ENCODE measurements at regions not wholly inside any gene's neighbourhood (a gene's known extent, or its start where the extent isn't known, plus 50 kb on each side); places are given as distances from the start of the nearest gene placed in this dataset.

DNA sequence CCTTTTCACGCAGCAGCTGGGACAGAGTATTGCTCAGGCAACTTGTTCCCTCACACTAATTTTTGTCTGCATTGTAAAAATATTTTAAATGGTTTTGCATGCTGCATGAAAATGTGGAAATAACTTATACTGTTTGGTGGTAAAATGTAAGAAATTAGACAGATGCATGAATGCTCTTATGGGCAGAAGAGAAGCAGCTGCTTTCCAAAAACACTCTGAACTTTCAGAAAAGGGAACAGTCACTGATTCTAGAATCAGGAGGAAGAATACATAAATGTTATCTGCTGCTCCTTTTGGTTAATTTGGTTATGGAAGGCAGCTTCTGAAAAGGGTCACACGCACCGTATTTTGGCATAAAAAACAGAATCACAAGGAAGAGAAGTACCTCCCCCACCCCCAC lies 87.0 kb upstream of the RUNX1 start:
- DNase-seq, result no peak

DNA sequence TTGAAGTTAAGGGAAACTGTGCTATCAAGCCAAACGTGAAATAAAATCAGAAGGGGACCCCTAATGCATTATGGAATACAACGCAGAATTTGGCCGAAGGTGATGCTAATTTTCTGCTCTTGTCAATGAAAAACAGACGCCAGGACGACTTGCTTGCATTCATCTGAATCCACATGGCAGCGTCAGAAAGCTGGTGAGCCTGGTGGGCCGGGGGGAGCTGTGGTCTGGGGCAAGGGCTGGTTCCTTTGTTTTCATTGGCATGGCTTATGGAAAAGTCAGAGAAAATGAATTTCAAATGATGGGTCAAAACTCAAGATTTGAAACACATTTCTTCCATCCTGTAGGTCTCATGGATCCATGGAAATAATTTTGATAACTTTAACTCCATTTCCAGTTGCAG lies 86.4 kb upstream of the RUNX1 start:
- DNase-seq, result no peak

DNA sequence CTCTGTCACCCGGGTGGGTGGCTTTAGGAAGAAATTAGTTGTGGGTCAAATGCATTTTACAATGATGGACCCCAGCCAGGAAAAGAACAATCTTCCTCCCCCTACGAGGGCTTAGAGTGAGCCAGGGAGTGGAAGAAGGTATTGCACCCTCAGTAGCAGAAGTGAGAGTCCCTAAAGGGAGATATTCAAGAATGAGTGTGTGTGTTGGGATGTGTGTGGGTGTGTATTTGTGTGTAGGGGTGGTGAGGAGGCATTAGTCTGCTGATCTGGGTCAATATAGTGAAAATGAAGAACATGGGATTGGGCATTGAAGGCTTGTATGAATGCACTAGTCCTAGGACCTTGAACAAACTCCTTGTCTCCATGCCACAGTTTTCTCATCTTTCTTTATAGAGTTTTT lies 85.2 kb upstream of the RUNX1 start:
- no peak for DNase-seq

DNA sequence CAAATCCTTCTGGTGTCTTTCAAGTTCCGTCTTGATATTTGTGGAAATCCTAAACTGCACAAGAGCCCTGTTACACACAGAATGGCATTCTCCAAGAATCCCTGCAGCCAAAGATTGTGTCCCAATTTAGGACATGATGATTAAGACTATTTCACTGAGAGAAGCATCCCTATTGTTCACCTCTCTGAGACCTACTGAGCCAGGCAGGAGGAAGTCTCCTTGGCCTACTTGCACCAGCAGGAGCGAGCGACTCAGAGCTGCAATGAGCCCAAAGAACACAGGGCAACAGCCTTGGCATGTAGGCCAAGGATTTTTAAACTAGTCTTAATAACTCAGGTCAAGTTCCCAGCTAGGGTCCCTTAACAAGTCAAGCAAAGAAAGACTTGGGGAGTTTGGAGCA lies 79.4 kb upstream of the RUNX1 start:
- DNase-seq, result no peak

DNA sequence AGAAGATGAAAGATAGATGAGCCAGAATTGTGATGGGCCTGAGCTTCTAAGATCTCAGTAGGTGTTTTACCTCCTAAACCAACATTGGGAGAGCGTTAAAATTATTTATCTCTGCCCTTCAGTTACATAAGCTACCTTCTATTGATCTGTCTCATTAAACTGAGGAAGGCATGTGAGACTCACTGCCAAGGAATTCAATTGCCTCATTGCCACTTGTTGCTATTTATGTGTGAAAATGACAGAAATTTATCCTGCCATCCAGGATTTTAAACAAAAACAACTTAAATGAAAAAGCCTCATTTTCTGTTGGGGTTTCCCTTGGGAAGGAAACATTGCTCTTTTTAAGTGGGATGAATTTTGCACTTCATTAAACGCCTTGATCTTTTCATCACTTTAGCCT lies 78.7 kb upstream of the RUNX1 start:
- no peak for DNase-seq

DNA sequence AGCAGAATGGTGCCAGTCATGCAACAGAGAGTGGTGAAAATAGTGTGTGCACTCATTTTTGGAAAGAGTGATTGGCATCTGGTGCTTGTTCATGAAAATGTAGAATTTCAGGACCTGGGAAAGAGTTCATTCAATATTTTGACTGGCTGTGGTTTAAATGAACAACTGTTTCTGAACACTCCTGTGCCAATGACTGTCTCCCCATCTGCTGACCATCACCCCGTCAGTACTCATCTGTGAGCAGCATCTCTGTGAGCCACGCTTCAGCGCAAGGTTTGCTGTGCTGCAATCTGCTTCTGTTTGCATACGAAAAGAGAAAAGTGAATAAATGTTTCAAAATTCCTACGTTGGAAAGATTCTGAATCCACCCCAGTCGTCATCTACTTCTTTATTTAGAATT lies 77.9 kb upstream of the RUNX1 start:
- DNase-seq, result no peak

DNA sequence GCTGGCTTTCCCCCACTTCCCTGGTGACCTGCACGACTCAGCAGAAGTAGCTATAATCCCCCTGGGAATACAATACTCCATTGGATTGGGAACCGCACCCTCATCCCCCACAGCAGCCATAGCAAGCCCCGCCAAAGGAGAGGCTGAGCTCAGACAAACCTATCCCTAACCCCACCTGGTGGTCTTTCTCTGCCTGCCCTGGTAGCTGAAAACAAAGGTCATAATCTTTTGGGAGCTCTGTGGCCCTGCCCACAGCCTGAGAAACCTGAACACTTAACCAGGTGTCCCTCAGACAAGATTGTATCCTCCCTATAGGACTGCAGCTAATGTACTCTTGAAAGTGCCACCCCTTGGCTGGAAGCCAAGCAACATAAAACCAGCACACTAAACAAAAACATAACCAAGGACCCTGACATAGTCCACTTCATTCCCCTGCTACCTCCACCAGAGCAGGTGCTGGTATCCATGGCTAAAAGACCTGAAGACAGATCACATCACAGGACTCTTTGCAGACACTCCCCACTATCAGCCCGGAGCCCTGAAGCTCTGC lies 71.6 kb upstream of the RUNX1 start:
- DNase-seq, result no peak

DNA sequence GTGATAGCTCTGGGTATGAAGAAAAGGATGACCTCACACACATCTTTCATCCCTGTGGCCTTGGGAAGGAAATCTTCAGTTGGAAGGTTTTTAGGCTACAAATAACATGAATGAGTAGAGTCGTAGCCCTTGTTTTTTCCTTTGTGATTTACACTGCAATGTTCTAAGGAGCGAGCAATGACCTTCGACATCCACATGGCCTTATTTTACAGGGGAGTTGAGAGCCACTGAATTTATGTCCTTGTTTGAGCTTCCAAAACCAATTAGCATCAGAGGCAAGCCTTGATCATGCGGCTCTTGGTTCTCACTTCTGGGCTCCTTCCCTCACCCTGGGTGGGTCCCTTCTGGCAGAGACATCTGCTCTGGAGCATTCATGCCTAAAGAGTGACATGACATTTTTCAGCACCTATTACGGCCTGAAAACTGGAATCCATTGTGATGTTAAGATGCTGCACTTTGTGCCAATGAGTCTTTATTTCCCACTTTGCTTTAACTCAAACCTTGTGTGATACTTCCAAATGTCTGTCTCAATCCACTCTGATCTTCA lies 70.5 kb upstream of the RUNX1 start:
- no peak for DNase-seq

DNA sequence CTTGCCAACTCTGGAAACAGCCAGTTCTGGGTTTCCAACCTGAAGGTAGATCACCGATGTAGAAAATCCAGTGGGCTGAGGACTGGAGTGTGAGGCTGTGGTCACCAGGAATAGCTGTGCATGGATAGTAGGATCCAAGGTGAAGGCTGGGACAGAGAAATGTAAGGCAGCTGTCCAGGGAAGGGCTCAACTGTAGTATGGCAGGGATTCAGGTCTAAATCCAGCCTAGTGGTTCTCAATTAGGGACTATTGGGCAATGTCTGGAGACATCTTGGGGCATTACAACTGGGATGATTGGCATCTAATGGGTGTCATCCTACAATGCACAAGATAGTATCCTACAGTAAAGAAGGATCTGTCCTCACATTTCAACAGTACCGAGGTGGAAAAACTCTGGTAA lies 67.7 kb upstream of the RUNX1 start:
- DNase-seq, result no peak

DNA sequence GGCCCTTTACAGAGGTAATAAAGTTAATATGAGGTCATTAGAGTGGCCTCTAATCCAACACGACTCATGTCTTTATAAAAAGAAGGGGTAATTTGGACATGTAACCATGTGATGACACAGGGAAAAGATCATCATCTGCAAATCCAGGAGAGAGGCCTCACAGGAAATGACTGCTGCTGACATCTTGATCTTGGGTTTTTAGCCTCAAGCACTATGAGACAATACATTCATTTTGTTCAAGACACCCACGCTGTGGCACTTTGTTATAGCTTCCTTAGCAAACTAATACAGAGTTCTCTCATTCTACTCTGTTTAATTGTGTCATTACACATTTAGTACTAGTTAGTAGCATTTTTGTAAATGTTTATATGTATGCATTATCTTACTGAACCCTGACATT lies 64.0 kb upstream of the RUNX1 start:
- no peak for DNase-seq

DNA sequence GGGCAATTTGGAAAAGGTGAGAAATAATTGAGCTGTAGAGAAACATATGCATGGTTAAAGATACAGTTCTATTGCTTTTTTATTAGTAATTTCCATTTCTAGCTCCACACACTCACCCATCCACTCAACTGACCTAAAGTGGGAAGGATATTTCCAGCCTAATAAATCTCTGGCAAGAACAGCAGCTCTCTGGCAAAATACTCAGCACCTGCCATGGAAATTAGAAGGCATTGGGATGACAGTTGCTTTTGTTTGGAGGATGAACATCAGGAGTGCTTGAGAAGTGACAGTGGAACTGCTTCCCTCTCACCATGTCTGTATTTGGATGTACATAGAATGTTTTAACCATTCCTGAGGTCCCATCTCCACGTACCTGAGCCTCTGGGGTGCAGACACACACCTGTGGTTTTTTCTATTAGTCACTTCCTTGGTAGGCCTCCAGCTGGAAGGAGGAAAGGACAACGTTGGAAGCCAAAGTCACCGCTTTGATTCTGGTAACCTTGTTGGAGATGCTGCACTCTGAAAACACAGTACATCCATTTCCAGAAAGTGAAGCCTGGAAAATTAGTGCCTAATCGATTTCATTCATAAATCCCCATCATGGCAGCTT lies 62.3 kb upstream of the RUNX1 start:
- no peak for DNase-seq

DNA sequence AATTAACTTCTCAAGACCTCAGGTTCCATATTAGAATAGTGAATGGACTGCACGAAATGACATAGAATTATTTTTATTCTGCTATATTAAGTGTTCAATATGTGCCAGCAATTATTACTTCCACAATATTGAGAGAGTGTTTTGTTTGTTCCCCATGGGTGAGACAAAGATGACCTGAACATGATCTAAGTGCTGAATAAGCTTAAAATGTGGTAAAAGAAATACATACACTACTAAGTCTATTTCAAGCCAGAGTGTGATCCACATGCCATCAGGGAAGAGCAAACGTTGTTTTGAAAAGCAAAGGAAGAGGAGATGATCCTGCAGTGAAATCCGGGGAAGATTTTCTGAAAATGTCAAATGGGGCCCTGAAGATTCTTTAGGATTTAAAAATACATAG lies 59.8 kb upstream of the RUNX1 start:
- no peak for DNase-seq

DNA sequence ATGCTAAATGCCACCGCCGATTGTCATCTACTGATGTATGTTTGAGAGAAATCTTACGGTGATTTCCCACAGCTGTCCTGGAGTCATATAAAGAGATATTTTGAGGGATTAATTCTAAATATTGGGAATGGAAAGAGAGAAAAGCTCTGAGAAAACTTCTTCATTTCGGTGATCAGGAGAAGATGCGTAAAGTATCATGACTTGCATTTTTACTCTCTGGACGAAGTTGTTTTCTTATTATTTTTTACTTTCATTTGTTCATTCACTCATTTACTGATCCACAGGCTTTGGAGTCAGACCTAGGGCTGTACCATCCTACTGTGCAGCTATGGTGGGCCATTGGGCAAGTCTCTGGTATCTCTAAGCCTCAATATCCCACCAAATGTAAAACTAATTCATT lies 58.4 kb upstream of the RUNX1 start:
- DNase-seq, result no peak

DNA sequence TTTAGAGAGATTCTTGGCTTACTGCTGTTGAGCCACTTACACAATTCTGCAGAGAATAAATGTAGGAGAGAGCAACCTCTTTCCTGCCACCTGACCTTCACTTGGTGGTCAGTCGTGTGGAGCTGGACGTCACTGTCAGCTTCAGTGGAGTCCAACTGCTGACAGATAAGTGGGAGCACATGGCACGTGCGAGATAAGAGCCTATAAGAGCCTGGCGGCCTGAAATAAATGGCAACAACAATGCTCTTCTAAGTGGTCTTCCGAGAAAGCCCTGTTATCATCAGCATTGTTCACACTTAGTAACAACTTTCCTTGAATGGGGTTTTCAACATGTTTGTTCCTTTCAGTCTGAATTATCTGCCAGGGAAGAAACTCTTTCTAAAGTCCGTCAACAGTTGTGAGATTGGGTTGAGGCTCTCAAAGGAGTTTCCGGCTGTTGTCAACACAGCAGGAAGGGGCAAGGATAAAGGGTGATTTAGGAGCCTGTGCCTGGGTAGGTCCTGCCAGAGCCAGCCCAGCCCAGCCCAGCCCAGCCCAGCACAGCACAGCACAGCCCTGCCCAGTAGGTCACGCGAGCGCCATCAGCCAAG lies 57.2 kb upstream of the RUNX1 start:
- no peak for DNase-seq

DNA sequence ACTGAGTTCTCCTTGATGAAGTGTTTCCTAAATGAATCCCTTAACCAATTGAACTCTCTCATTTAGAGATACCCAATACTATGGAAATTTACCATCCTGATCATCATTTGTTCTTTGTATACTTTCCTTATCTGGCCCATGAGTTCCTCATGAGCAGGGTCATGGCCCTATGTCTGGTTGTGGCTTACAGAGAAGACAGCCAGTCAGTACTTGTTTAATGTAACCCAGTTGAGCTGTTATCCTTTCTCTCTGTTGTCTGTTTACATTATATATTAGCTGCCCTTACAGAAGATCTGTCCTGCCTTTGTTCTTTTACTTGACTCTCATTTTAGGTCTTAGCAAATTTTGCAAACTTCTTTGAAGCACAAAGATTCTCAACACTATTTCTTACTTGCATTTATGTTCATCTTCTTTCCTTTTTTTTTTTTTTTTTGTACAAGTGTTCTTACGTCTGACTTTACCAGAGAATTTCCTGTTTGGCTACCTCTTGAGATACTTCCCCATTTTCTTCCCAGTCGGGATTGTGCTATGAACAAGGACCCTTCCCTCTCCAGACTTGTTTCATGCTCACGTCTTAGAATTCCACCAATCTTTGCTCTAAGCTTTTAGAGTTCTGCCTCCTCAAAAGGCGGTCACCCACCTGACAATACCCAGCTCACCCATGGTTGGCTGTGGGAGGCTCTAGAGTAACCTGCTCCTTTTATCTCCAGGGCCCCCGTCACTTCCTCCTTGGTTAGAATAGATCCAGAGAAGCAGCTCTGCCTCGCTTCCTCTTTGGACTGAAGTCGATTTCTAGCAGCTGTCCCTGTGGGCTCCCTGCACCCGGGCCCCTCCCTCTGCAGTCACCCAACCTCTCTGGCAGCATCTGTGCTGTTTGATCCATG lies 53.6 kb upstream of the RUNX1 start:
- DNase-seq, result no peak

DNA sequence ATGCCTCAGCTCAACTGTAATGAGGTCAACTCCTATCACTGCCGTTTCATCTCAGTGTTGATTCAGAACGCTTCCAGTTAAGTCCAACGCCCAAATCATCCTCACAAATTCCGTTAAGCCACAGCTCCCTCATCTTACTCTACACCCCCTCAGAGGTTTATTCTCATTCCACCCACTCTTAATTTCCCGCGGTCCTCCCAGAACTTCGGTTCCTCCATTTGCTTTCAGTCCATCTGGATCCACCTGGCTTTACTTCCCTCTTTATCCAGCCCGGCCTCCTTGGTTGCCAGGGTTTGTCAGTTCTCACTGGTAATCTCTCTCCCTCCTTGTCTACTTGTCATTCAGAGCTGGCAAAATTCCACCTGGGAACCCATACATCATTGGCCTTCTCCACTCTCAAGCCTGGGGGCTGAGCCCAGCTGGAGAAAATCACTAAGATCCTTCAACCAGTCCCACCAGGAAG lies 51.3 kb upstream of the RUNX1 start:
- no peak for DNase-seq

DNA sequence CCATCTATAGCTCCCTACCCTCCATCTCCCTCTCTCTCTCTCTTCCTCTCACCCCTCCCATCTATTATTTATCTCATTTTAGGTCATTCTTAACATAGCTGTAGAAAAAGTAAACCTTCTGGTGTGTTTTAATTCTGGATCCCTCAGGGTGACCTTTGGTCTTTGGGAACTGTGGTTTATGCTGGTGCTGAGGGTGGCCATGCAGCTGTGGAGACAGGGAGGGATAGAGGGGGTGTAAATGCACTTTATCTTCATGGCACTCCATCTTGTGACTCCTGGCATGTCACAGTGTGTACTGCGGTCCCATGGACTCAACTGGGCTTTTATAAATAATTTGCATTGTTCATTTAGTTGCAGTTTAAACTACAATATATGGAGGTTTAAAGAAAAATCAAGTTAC lies 50.2 kb upstream of the RUNX1 start:
- no peak for DNase-seq

Data from activated CD4-positive, CD25-positive, alpha-beta regulatory T cell treated with anti-CD3 and anti-CD28 coated beads, Interleukin-2, amount 50 U/mL, for 72 hours (primary cell).